GM12873 (cell line): ENCODE measurements at regions not wholly inside any gene's neighbourhood (a gene's known extent, or its start where the extent isn't known, plus 50 kb on each side); places are given as distances from the start of the nearest gene placed in this dataset.

ENCODE experiments used
- CTCF ChIP-seq: IDR thresholded peaks from 2 replicates; pipeline ENCODE4 v1.5.1; 2012; ENCODE audit warnings: low read depth, mild to moderate bottlenecking, moderate library complexity, low read length, control low read depth; ENCODE audit not compliant: insufficient read depth; ENCODE audit errors: missing control alignments

GRCh38 chr15:22236469-22236868 is 156.1 kb downstream of the OR4M2 start:
- no peak for TF ChIP-seq CTCF

DNA sequence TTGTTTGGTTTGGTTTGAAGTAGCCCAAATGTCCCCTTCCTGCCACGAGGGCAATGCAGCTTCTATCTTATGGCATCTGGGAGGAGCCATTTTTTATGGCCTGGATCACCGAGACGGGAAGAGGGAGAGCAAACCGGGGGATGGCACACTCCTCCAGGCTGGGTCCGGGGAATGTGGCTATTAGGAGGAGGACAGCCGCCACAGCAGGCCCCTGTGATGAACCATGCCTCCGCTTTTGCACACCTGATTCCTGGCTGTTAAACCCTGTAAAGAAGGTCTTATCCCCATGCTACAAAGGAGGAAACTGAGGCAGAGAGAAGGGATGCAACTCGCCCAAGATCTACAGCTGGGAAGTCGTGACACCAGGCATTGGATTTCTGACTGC is 157.6 kb downstream of the OR4M2 start:
- no peak for TF ChIP-seq CTCF

- TF ChIP-seq CTCF, result no peak
Observed at GRCh38 chr15:22239806-22240180, 159.5 kb downstream of the OR4M2 start.

DNA sequence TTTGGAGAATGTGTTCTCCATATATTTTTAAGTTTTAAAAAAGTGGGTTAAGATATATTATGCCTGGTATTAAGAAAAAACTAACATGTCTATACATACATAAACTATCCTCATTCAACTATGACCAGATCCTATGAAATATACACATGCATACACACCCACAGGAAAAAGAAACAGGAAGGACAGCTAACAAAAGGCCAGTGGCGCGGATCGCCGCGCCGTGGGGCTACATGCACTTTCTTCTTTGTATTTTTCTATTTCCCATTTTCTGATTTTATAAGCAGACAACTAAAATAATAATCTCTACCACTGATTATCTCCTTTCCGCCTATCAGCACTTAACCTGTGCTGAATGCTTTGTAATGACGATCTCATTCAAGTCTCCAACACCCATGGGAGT is 160.1 kb downstream of the OR4M2 start:
- TF ChIP-seq CTCF, result no peak

DNA sequence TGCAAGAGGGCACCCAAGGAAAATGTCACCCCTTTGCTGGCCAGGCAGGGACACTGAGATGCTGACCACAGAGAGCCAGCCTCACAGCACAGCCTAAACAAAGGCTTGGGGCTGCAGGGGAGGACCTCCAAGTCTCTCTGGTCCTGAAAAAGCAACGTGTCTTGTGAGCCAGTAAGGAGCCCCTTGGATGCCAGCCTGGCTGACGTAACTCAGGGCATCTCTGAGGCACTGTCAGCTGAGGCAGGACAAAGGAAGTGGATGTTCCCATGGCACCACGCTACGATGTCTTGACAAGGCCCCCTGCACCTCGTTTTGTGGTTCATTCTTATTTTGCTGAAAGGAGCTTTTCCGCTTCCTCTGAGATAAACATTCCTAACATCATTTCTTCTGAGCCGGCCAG is 160.7 kb downstream of the OR4M2 start:
- TF ChIP-seq CTCF, result no peak

- TF ChIP-seq CTCF, result no peak
Observed at GRCh38 chr15:22241451-22241850, 161.1 kb downstream of the OR4M2 start.

DNA sequence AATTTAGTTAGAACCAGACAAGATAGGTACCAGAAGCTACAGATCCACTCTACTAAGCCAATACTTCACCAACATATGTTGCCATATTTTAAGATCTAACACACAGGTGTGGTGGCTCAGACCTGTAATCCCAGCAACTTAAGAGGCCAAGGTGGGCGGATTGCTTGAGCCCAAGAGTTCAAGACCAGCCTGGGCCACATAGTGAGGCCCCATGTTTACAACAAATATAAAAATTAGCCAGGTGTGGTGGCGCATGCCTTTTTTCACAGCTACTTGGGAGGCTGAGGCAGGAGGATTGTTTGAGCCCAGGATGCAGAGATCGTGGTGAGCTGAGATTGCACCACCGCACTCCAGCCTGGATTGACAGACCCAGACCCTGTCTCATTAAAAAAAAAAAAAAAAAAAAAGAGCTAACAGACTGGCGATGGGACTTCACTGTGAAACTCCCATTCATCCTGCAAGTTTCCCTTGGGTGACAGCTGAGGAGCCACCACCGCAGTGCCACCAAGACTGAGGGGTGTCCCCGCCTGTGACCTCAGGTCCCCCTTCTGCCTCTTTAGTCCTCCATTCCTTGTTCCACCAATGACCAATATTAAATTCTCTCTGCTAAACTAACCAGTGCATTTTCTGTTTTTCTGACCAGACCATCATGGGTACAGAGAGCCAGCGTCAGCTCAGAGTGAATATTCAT is 163.3 kb downstream of the OR4M2 start:
- TF ChIP-seq CTCF, result no peak
